RWPE2 (cell line): ENCODE measurements at regions not wholly inside any gene's neighbourhood (a gene's known extent, or its start where the extent isn't known, plus 50 kb on each side); places are given as distances from the start of the nearest gene placed in this dataset.

Source experiments
- ATAC-seq: fragments of 200-7000 bp; cut with Tn5 transposase; 3 replicates; pipeline ENCODE4 v1.9.1; 2021; ENCODE audit warnings: low read depth
- DNase-seq: peaks from one replicate; pipeline ENCODE4 v3.0.0-alpha.2; 2020; ENCODE audit warnings: low spot score
- H3K27ac ChIP-seq: fragments of 450-650 bp; 2 replicates; pipeline ENCODE4 v1.5.1; 2017; ENCODE audit warnings: mild to moderate bottlenecking; ENCODE audit not compliant: poor library complexity, severe bottlenecking
- H3K27me3 ChIP-seq: fragments of 250-450 bp; sonication (Bioruptor Pico); 2 replicates; pipeline ENCODE4 v1.5.1; 2021; ENCODE audit warnings: mild to moderate bottlenecking, moderate library complexity; ENCODE audit not compliant: insufficient read depth, poor library complexity, severe bottlenecking
- H3K36me3 ChIP-seq: fragments of 250-450 bp; sonication (Bioruptor Pico); 2 replicates; pipeline ENCODE4 v1.5.1; 2020; ENCODE audit warnings: low read depth, mild to moderate bottlenecking, moderate library complexity
- H3K4me1 ChIP-seq: fragments of 250-450 bp; sonication (Bioruptor Pico); 2 replicates; pipeline ENCODE4 v1.5.1; 2021; ENCODE audit warnings: mild to moderate bottlenecking, moderate library complexity; ENCODE audit not compliant: insufficient read depth, poor library complexity, severe bottlenecking
- H3K4me3 ChIP-seq: fragments of 250-450 bp; sonication (Bioruptor Pico); 2 replicates; pipeline ENCODE4 v1.5.1; 2021; ENCODE audit warnings: mild to moderate bottlenecking, moderate library complexity; ENCODE audit not compliant: severe bottlenecking
- H3K9me3 ChIP-seq: fragments of 250-450 bp; sonication (Bioruptor Pico); 2 replicates; pipeline ENCODE4 v1.5.1; 2021; ENCODE audit warnings: mild to moderate bottlenecking, moderate library complexity; ENCODE audit not compliant: severe bottlenecking
- TF ChIP-seq, protein P1 (sequence below): fragments of 450-650 bp; IDR thresholded peaks from one replicate; pipeline ENCODE4 v1.5.1; 2017; ENCODE audit warnings: mild to moderate bottlenecking, moderate library complexity; ENCODE audit not compliant: poor library complexity, severe bottlenecking

DNA sequence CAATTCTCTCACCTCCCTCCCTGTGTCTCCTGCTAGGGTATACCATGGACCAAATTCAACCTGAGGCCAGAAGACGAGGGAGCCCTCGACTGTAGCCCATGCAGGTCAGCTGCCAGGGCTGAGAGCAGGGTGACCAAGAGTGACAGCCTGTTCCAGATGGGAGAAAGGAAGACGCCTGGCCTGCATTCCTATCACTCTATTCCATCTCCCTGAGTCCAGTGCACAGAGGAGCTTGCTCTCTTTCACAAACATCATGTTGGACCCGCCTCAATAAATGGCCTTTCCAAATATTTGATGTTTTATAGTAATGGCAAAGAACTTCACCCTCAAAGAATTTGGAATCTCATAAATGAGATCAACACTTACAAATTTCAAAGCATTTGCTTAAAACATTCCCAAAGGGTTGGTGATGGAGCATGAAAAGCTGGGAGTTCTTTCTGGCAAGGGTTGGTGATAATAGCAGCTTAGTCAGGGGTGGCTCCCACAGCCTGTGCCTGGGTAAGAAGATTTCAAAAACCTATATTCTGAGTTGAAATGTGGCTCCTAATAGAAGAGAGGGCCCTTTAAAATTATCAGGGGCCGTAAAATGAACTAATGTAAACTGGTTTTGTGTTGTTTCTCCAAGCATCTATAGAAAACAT is 393.1 kb downstream of the EFNA5 start:
- Histone ChIP-seq H3K27me3 (no peaks in the 10 kb centered on the region), H3K27ac (no peak overlapping the region), H3K4me1 (no peaks in the 10 kb centered on the region), H3K4me3 (no peak overlapping the region), H3K36me3 (no peaks in the 10 kb centered on the region), H3K9me3 (no peaks in the 10 kb centered on the region)
- no peak for ATAC-seq
- TF ChIP-seq, protein P1, sequence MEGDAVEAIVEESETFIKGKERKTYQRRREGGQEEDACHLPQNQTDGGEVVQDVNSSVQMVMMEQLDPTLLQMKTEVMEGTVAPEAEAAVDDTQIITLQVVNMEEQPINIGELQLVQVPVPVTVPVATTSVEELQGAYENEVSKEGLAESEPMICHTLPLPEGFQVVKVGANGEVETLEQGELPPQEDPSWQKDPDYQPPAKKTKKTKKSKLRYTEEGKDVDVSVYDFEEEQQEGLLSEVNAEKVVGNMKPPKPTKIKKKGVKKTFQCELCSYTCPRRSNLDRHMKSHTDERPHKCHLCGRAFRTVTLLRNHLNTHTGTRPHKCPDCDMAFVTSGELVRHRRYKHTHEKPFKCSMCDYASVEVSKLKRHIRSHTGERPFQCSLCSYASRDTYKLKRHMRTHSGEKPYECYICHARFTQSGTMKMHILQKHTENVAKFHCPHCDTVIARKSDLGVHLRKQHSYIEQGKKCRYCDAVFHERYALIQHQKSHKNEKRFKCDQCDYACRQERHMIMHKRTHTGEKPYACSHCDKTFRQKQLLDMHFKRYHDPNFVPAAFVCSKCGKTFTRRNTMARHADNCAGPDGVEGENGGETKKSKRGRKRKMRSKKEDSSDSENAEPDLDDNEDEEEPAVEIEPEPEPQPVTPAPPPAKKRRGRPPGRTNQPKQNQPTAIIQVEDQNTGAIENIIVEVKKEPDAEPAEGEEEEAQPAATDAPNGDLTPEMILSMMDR = no peak
- no peak for DNase-seq

GRCh38 chr5:107275333-107275732 is 395.4 kb downstream of the EFNA5 start:
- Histone ChIP-seq H3K4me1 (no peaks in the 10 kb centered on the region), H3K9me3 (no peaks in the 10 kb centered on the region), H3K27ac (no peak overlapping the region), H3K36me3 (no peaks in the 10 kb centered on the region), H3K4me3 (no peak overlapping the region), H3K27me3 (no peaks in the 10 kb centered on the region)
- ATAC-seq (no peak), DNase-seq (no peak)
- TF ChIP-seq, protein P1 = no peak

DNA sequence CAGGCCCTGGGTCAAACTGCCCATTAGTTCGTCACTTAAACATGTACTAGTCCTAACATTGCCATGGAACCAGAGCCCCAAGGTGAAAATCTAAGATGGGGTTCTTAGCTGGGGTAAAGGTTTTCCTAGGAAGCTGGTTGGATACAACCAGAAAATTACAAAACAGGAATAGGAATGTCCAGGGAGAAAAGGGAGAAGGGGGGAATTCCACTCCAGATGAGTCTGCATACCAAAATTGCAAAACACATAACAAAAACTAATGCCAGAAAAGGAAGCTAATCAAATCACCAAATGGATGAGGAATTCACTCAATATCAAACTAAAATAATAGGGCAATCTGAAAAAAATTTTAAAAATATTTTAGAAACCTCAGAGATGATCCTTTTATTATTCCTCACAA is 396.2 kb downstream of the EFNA5 start:
- Histone ChIP-seq H3K4me1 (no peaks in the 10 kb centered on the region), H3K9me3 (no peaks in the 10 kb centered on the region), H3K36me3 (no peaks in the 10 kb centered on the region), H3K4me3 (no peak overlapping the region), H3K27ac (no peak overlapping the region), H3K27me3 (no peaks in the 10 kb centered on the region)
- no peak for DNase-seq
- TF ChIP-seq, protein P1 = no peak
- no peak for ATAC-seq

DNA sequence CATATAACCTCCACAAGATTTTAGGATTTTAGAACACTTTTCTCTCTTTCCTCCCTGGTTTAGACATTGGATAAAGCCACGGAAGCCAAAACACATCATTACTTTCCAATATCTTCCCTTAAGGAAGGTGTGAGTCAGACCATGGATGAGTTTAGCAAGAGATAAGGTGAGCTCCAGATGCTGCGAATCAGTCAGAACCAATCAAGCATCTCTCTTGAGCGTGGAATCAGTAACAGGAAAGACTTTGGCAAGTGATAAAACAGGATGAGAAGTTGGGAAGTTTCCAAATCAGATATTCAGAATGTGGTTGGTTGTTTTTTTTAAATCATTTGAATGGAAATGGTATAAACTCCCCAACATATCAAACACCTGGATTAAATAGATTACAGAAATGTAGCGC is 397.8 kb downstream of the EFNA5 start:
- H3K27ac ChIP-seq = no peak overlapping the region
- no peaks in the 10 kb centered on the region for H3K36me3 ChIP-seq
- H3K9me3 ChIP-seq = no peaks in the 10 kb centered on the region
- TF ChIP-seq, protein P1 = no peak
- ATAC-seq (no peak), DNase-seq (no peak)
- H3K4me1 ChIP-seq = no peaks in the 10 kb centered on the region
- no peaks in the 10 kb centered on the region for H3K27me3 ChIP-seq
- H3K4me3 ChIP-seq = no peak overlapping the region

DNA sequence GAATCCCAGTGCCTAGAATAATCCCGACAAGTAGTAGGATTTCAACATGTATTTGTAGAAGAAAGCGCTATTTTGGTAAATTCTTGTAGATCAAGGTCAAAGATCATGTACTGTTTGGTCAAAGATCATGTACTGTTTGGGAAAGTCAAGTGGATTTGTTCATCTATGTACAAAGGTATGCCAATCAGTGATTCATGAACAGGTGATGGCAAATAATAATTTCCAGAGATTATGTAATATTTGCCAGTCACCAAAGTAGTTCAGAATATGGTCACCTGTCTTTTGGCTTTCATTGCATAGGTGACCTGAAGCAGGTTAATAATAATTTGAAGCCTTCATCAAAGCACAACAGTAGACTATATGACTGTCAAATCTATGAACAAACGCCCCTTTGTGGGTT is 398.2 kb downstream of the EFNA5 start:
- H3K9me3 ChIP-seq = no peaks in the 10 kb centered on the region
- TF ChIP-seq, protein P1 = no peak
- H3K36me3 ChIP-seq = no peaks in the 10 kb centered on the region
- H3K27ac ChIP-seq = no peak overlapping the region
- no peak for ATAC-seq
- H3K4me3 ChIP-seq = no peak overlapping the region
- no peak for DNase-seq
- no peaks in the 10 kb centered on the region for H3K27me3 ChIP-seq
- H3K4me1 ChIP-seq = no peaks in the 10 kb centered on the region
